Erythroblast (primary cell): ENCODE measurements at regions not wholly inside any gene's neighbourhood (a gene's known extent, or its start where the extent isn't known, plus 50 kb on each side); places are given as distances from the start of the nearest gene placed in this dataset.

Experiments
- GATA1 ChIP-seq: IDR thresholded peaks from 2 replicates; pipeline ENCODE4 v1.6.1; 2011; ENCODE audit warnings: low read depth, mild to moderate bottlenecking, control low read depth, low read length, moderate library complexity
- POLR2A ChIP-seq: IDR thresholded peaks from 2 replicates; pipeline ENCODE4 v1.6.1; 2011; ENCODE audit warnings: mild to moderate bottlenecking, low read length

DNA sequence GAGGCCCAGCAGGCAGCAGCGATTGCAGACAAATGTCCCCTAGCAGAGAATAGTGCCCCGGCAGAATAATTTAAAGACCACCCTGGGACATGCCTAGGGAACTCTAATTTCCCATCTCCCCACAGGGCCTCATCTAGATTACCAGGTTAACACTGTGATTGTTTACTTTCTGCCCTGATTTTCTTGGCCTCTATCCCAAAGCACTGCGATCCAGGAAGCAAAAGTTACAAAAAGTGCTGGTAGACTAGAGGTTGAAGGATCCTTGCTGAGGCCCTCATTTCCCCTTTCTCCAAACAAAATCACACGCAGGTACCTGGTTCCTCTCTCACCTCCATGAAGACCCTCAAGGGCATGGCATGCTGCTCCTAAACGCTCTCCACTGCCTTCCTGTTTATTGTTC is 229.7 kb downstream of the C1orf94 start:
- TF ChIP-seq POLR2A (no peak), GATA1 (no peak)
